PC-9 (cell line): ENCODE measurements at regions not wholly inside any gene's neighbourhood (a gene's known extent, or its start where the extent isn't known, plus 50 kb on each side); places are given as distances from the start of the nearest gene placed in this dataset.

Experiments used
- EZH2 ChIP-seq: fragments of 200-600 bp; sonication (generic); IDR thresholded peaks from 2 replicates; pipeline ENCODE4 v1.8.0; 2017; ENCODE audit warnings: antibody characterized with exemption, low read depth
- TF ChIP-seq, protein P1 (sequence below): fragments of 200-600 bp; sonication (generic); conservative IDR thresholded peaks from 2 replicates; pipeline ENCODE4 v1.6.1; 2017; ENCODE audit warnings: mixed run types, antibody characterized with exemption, mild to moderate bottlenecking, moderate library complexity

DNA sequence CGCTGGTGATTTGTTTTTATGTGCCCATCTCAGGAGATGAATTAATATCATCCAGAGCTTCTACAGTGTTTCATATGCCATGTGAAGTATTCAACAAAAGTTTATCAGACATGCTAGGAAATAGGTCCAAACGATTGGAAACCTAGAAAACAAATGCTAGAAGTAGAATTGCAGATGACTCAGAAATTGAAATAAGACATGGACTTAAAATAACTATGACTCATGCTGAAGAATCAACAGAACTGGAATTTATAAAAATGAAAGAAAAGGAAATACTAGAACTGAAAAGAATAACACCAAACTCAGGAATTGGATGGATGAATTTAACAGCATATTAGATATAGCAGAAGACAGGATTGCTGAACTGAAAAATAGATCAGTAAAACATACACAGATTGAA lies 172.7 kb upstream of the GIMD1 start:
- TF ChIP-seq, protein P1, sequence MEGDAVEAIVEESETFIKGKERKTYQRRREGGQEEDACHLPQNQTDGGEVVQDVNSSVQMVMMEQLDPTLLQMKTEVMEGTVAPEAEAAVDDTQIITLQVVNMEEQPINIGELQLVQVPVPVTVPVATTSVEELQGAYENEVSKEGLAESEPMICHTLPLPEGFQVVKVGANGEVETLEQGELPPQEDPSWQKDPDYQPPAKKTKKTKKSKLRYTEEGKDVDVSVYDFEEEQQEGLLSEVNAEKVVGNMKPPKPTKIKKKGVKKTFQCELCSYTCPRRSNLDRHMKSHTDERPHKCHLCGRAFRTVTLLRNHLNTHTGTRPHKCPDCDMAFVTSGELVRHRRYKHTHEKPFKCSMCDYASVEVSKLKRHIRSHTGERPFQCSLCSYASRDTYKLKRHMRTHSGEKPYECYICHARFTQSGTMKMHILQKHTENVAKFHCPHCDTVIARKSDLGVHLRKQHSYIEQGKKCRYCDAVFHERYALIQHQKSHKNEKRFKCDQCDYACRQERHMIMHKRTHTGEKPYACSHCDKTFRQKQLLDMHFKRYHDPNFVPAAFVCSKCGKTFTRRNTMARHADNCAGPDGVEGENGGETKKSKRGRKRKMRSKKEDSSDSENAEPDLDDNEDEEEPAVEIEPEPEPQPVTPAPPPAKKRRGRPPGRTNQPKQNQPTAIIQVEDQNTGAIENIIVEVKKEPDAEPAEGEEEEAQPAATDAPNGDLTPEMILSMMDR, result no peak
- no peak for TF ChIP-seq EZH2
